Urinary bladder (tissue), 3 donors: ENCODE measurements at regions not wholly inside any gene's neighbourhood (a gene's known extent, or its start where the extent isn't known, plus 50 kb on each side); places are given as distances from the start of the nearest gene placed in this dataset.
"Not testable (repeated sequence)": the region's sequence is repeated elsewhere in the genome, so short reads cannot be mapped to it uniquely, and the experiment has no call there.

ENCODE experiments used
- DNase-seq: peaks from one replicate; pipeline ENCODE4 v3.0.0-alpha.2; 2015; ENCODE audit errors: extremely low spot score
- H3K27ac ChIP-seq: one replicate; pipeline ENCODE4 v1.5.1; 2013; ENCODE audit warnings: low read depth, mild to moderate bottlenecking, moderate library complexity
- H3K36me3 ChIP-seq: one replicate; pipeline ENCODE4 v1.6.1; 2013; ENCODE audit warnings: mild to moderate bottlenecking, moderate library complexity; ENCODE audit not compliant: insufficient read depth
- H3K4me1 ChIP-seq: one replicate; pipeline ENCODE4 v1.6.1; 2013; ENCODE audit warnings: mild to moderate bottlenecking, moderate library complexity; ENCODE audit not compliant: insufficient read depth
- H3K4me3 ChIP-seq: one replicate; pipeline ENCODE4 v1.5.1; 2013; ENCODE audit warnings: low read depth, low read length
- WGBS: extraction: QIAGEN DNeasy Blood & Tissue Kit; methylation state at CpG from one replicate; pipeline ENCODE4 v1.1.7; 2013; 5-methylcytosine and 5-hydroxymethylcytosine counted together
- donor health status: healthy with polysubstance abuse.
- donor health status: healthy.

DNA sequence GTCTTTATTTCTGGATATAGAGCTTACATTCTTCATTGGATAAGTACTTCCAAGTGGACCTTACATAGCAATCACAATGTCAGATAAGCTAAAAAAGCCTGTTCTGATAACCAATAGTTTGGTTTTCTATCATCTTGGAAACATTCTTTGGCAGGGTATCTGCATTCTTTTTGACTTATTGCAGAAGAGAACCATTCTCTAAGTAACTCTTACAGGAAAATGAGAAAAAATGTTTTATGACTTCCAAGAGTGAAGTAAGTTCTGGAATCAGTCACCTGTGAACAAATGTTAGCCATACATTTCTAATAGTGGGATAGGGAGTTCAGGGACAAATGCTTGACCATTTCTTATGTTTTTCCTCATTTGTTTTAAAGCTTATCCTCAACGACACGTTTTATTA lies 564.0 kb downstream of the CD109 start:
- no peak overlapping the region for H3K4me3 ChIP-seq
- H3K36me3 ChIP-seq = no peaks in the 10 kb centered on the region
- H3K27ac ChIP-seq = no peak overlapping the region
- no peak for DNase-seq
- 56% methylated on average over 2 of the region's 2 CpGs for WGBS
- H3K4me1 ChIP-seq = no peaks in the 10 kb centered on the region

DNA sequence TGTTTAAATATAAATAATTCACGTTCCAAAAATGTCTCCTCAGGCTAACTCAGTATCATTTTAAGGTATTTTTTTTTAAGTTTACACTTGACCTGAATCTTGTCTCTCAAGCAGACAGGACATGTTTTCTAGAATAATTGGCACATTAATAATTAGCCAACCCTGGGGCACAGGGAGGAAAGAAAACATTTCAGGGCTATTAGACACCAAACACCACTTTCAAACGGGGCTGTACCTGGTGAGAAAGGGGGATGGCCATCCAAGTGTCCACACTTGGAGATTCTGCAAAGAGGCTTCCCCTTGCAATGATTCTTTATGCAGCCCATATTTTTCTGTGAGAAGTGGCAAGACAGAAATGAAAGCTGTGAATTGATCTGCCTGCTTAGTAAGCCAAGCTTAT lies 560.8 kb downstream of the CD109 start:
- Histone ChIP-seq H3K4me1 (no peaks in the 10 kb centered on the region), H3K27ac (no peak overlapping the region), H3K4me3 (no peak overlapping the region), H3K36me3 (no peaks in the 10 kb centered on the region)
- DNase-seq = no peak
- 24% methylated on average over 2 of the region's 2 CpGs for WGBS

DNA sequence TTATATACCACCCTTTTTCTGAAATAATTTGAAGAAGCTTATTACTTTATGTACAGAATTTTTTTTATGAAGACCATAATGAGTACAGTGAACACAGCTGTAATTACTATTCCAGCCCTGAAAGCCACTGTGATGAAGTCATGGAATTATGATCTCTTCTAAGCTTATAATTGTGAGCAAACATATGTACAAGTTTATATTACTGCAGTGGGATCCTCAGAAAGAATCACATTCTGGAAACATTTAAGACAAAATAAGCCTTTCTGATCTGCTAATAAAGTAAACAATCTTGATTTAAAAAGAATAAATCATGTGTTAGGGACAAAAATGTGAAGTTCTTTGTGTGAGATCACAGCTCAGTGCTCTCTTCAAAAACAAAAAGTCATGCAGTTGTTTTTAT lies 560.4 kb downstream of the CD109 start:
- no peak overlapping the region for H3K27ac ChIP-seq
- no peak for DNase-seq
- peaks cover 3% of the 10 kb centered on the region for H3K4me1 ChIP-seq
- no peak overlapping the region for H3K4me3 ChIP-seq
- H3K36me3 ChIP-seq = no peaks in the 10 kb centered on the region

DNA sequence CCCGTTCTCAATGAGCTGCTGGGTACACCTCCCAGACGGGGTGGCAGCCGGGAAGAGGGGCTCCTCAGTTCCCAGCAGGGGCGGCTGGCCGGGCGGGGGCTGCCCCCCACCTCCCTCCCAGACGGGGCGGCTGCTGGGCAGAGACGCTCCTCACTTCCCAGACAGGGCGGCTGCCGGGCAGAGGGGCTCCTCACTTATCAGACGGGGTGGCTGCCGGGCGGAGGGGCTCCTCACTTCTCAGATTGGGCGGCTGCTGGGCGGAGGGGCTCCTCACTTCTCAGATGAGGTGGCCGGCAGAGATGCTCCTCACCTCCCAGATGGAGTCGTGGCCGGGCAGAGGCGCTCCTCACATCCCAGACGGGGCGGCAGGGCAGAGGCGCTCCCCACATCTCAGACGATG lies 559.0 kb downstream of the CD109 start:
- not testable (repeated sequence) for DNase-seq
- 93% methylated on average over 24 of the region's 24 CpGs for WGBS

DNA sequence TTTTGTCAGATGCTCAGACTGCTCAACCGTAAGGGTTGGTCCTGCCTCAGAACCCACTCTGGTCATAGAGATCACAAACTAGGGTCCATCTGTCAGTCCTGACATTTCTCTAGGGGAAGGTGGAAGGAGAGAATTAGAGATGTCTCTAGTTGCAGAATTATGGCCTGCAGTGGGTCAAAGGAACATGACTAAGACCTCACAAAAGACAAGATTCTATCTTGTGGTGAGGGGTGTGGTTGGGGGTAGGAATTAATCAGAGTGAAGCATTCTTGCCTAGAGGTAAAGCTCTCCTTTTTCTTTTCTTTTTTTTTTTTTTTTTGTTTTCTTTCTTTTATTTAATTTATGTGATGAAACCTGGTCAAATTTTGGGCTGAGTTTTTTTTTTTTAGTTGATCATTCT lies 558.1 kb downstream of the CD109 start:
- H3K36me3 ChIP-seq, DNase-seq, H3K4me1 ChIP-seq, H3K4me3 ChIP-seq, H3K27ac ChIP-seq: not testable (repeated sequence)
- 89% methylated on average over 1 of the region's 1 CpG for WGBS

More for the DNA sequence above, 559.0 kb downstream of the CD109 start:
- H3K4me3 ChIP-seq, H3K4me1 ChIP-seq, H3K36me3 ChIP-seq, H3K27ac ChIP-seq: not testable (repeated sequence)

DNA sequence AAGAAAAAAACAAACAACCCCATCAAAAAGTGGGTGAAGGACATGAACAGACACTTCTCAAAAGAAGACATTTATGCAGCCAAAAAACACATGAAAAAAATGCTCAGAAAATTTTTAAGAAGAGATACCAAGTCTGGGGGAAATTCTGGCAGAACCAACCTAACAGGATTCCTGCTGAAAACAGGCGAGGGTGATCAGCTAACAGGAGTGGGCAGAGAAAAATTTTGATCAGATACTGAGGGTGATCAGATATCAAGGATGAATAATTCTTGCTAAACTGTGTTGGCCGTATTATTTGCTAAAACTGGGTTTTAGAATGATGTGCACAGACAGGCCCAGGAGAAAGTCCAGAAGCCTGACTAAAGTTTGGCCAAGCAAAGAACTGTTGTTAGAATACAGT lies 557.3 kb downstream of the CD109 start:
- no peak for DNase-seq
- Histone ChIP-seq H3K36me3 (no peaks in the 10 kb centered on the region), H3K4me3 (no peak overlapping the region), H3K4me1 (peaks cover 3% of the 10 kb centered on the region), H3K27ac (no peak overlapping the region)
- 71% methylated on average over 2 of the region's 2 CpGs for WGBS

DNA sequence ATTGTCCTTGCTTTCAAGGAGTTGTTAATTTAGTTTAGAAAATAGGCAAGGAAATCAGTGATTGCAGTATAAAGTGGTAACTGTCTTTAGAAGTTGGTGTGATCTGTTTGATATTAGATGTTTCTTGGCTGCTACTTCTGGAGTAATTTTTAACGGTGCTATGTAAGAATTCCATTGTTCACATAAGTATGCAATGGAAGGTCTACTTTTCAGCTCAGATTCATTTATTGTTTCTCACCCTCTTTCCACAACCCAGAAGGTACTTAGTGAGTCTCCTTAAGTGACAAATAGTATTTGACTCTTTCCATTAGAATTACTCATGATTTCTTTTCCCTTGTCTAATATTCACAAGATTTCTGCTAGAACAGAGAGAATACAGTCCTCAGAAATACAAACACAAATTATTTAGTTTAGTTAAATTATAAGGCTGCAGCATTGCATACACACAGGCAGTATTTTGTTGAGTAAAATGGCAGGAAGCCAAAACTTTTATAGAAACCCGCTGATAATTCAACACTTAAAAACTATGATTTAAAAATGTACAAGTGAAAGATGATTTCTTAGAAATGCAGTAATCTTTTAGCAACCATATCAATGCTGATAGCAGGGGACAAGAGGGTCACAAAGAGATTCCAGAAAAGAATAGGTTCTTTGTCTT lies 554.3 kb downstream of the CD109 start:
- H3K27ac ChIP-seq = no peak overlapping the region
- WGBS = 19% methylated on average over 2 of the region's 2 CpGs
- no peak for DNase-seq
- H3K36me3 ChIP-seq = no peaks in the 10 kb centered on the region
- H3K4me1 ChIP-seq = peaks cover 3% of the 10 kb centered on the region
- no peak overlapping the region for H3K4me3 ChIP-seq

DNA sequence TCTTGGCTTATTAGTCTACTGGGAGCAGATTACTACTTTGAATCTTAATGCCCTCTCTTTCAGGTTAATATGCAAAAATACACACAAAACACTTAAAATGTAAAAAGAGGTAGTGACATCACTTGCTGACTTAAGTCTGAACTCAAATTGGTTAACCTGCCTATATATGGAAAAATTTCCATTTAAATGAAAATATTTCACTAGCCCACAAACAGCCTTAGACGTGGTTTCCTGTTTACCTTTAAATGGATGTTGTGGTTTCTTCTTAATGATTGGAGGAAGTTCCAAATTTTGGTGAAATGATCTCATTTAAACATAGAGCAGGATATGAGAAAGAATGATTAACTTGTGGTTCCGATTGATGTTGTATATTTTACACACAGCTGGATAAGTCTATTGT lies 553.7 kb downstream of the CD109 start:
- no peak overlapping the region for H3K4me3 ChIP-seq
- no peaks in the 10 kb centered on the region for H3K36me3 ChIP-seq
- no peak for DNase-seq
- peaks cover 3% of the 10 kb centered on the region for H3K4me1 ChIP-seq
- H3K27ac ChIP-seq = no peak overlapping the region
- whole genome bisulfite sequencing = 53% methylated on average over 2 of the region's 2 CpGs

DNA sequence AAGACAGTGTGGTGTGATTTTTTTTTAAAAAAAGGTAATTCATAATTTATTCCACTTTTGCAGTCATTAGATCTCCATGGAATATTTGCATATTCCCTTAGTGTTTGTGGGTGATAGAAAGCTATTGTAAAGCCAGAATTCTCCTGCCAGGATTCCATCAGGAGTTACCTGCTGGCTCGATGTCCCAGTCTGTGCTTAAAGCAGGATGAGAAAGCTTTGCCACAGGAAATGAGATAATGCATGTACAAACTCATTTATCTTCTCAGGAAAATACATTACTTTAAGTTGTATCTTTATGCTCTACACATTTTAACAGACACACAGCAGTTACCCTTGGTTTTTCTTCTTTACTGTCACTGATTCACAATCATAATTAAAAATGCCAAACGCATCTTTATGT lies 553.0 kb downstream of the CD109 start:
- 58% methylated on average over 2 of the region's 2 CpGs for WGBS
- no peak for DNase-seq
- Histone ChIP-seq H3K4me1 (peaks cover 3% of the 10 kb centered on the region), H3K27ac (no peak overlapping the region), H3K36me3 (no peaks in the 10 kb centered on the region), H3K4me3 (no peak overlapping the region)

DNA sequence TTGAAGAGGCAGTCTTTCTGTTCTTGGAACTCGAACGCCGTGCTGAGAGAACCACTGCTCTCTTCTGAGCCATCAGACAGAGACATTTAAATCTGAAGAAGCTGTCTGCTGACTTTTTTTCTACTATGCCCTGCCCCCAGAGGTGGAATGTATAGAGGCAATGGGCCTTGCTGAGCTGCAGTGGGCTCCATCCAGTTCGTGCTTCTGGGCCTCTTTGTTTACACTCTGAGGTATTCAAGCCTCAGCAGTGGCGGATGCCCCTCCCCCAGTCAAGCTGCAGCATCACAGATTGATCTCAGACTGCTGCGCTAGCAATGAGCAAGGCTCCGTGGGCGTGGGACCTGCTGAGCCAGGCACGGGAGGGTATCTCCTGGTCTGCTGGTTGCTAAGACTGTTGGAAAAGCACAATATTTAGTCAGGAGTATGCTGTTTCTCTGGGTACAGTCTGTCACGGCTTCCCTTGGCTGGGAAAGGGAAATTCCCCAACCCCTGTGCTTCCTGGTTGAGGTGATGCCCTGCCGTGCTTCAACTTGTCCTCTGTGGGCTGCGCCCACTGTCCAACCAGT lies 526.8 kb downstream of the CD109 start:
- no peaks in the 10 kb centered on the region for H3K4me1 ChIP-seq
- no peak overlapping the region for H3K4me3 ChIP-seq
- DNase-seq = no peak
- no peaks in the 10 kb centered on the region for H3K36me3 ChIP-seq
- 52% methylated on average over 12 of the region's 12 CpGs for WGBS
- no peak overlapping the region for H3K27ac ChIP-seq

DNA sequence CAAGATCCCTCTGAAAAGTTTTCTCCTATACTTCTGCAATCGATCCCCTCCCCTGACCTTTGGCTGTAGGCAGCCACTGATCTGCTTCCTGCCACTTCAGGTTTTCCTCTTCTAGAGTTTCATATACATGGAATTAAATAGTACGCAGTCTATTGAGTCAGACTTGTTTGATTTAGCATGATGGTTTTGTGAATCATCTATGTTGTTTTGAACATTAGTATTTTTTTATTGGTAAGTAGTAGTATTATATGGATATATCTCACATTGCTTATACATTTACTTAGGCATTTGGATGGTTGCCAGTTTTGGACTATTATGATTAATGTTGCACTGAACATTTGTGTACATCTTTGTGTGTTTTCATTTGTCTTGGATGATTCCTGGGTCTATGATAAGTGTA lies 518.0 kb downstream of the CD109 start:
- no peak overlapping the region for H3K27ac ChIP-seq
- 56% methylated on average over 2 of the region's 2 CpGs for WGBS
- DNase-seq = no peak
- no peaks in the 10 kb centered on the region for H3K4me1 ChIP-seq
- H3K36me3 ChIP-seq = no peaks in the 10 kb centered on the region
- no peak overlapping the region for H3K4me3 ChIP-seq

DNA sequence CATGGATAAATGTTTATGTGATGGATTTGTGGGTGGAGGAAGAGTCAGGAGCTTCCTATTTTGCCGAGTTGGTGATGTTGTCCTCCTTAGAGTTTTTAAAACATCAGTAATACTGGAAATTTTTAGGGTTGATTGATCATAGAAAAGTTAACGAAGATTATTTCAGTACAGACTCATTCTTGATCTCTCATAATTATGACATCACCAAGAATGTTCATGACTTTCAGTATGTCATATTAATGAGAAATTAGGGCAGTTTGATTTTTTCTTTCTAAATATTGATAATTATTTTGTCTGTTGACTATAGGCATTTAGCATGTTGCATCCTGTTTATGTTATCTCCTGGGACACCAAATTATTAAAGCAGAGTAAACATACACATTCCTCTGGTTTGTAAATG lies 512.2 kb downstream of the CD109 start:
- WGBS = 77% methylated on average over 2 of the region's 2 CpGs
- H3K4me1 ChIP-seq = no peaks in the 10 kb centered on the region
- H3K4me3 ChIP-seq = no peak overlapping the region
- no peaks in the 10 kb centered on the region for H3K36me3 ChIP-seq
- no peak overlapping the region for H3K27ac ChIP-seq
- DNase-seq = no peak

DNA sequence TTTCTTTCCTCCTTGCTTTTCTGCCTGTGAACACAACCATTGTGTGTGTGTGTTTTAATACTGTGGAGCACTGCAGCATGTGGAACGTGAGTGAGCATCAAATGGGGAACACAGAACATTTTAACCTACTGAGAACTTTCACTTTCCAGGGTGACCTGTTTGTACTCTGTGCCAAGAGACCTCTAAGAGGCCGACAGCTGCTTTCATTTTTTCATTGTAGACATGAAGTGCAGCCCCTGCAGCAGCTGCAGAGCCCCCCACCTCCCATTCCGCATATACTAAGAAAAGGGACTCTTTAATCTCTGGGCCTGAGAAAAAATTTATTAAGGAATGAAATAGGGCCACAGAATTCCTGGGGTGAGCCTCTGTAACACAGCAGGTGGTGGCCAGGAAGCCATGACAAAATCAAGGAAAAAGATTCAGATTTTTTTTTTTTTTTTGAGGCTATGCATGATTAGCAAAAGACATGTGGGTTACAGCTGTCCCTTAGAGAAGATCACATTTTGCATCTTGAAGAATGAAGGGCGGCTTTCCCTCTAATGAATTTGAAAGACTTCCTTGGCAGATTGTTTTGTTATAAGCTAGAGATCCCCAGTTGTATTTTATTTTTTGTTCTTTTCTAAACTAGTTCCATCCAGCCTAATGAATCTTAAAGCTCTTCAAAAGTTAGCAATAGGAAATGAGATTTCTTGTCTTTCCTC lies 503.4 kb downstream of the CD109 start:
- H3K27ac ChIP-seq = no peak overlapping the region
- no peaks in the 10 kb centered on the region for H3K36me3 ChIP-seq
- no peak for DNase-seq
- no peaks in the 10 kb centered on the region for H3K4me1 ChIP-seq
- WGBS = 90% methylated on average over 4 of the region's 4 CpGs
- H3K4me3 ChIP-seq = no peak overlapping the region

DNA sequence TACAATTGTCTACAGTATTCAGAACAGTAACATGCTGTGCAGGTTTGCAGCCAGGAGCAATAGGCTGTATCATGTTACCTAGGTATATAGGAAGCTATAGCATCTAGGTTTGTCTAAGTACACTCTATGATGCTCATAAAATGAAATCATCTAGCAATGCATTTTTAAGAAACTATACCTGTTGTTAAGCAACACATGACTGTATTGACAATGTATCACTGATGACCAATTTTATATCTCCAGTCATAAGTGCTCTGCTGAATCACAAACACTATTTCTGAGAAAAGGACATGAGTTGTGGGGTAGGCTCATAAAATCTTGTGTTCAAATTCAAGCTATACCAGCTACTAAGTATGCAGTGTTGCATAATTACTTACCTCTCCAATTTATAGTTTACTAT lies 501.3 kb downstream of the CD109 start:
- H3K27ac ChIP-seq = no peak overlapping the region
- DNase-seq = no peak
- no peaks in the 10 kb centered on the region for H3K36me3 ChIP-seq
- no peaks in the 10 kb centered on the region for H3K4me1 ChIP-seq
- no peak overlapping the region for H3K4me3 ChIP-seq
